Esophagus squamous epithelium (tissue), 4 donors: ENCODE measurements at regions not wholly inside any gene's neighbourhood (a gene's known extent, or its start where the extent isn't known, plus 50 kb on each side); places are given as distances from the start of the nearest gene placed in this dataset.

Experiments used
- CTCF ChIP-seq, 6 experiments: fragments of 450-650 bp in 4 of 6; fragments of 200-600 bp in 2 of 6; sonication (generic) in 2 of 6; IDR thresholded peaks; one replicate each; pipeline ENCODE4 v1.5.1; 2016 to 2019; ENCODE audit warnings: antibody characterized with exemption in 6 of 6, mild to moderate bottlenecking in 4 of 6, moderate library complexity in 4 of 6
- POLR2A ChIP-seq, 4 donors: fragments of 450-650 bp; IDR thresholded peaks; one replicate each; pipeline ENCODE4 v1.6.1; 2017; ENCODE audit warnings: antibody characterized with exemption in 4 of 4, mild to moderate bottlenecking in 4 of 4, moderate library complexity in 3 of 4

- no peak for TF ChIP-seq CTCF (IDR thresholded peaks at IDR 0.05)
- no peak for TF ChIP-seq POLR2A (IDR thresholded peaks at IDR 0.05)
Observed at GRCh38 chr6:67094431-67094946, 1387.5 kb upstream of the EYS start.
